WTC11 (cell line): ENCODE measurements at regions not wholly inside any gene's neighbourhood (a gene's known extent, or its start where the extent isn't known, plus 50 kb on each side); places are given as distances from the start of the nearest gene placed in this dataset.

Experiments
- JUN ChIP-seq: sonication (generic); formaldehyde crosslinking; IDR thresholded peaks from 2 replicates; pipeline ENCODE4 v1.8.0; 2023; ENCODE audit warnings: mild to moderate bottlenecking, missing genetic modification reagents
- TF ChIP-seq, protein P1 (sequence below): fragments of 200-600 bp; IDR thresholded peaks from 2 replicates; pipeline ENCODE4 v1.8.0; 2022; ENCODE audit warnings: antibody characterized with exemption
- TF ChIP-seq, protein P2 (sequence below): sonication (generic); formaldehyde crosslinking; IDR thresholded peaks from 2 replicates; pipeline ENCODE4 v1.8.1; 2022; ENCODE audit warnings: low read depth, mild to moderate bottlenecking, moderate library complexity, missing genetic modification reagents, borderline replicate concordance

DNA sequence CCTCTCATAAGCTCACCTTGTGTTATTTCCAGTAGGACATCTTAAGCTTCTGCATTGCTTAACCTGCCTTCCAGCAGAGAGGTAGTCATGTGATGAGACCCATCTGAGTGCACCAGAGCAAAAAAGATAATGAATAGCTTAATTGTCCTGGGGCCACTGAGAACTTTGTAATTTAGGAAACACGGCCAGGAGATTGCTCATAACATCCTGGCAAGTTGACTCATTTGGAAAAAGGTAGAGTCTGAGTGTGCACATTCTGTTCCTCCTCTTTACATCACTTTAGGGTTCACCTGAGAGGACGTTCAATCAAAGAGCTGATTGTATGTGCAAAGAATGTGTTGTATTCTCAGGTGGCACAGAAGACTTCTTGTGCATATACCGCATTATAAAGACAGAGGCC lies 830.2 kb upstream of the SOX11 start:
- TF ChIP-seq JUN (CRISPR knock-in tag) = no peak
- TF ChIP-seq, protein P1, sequence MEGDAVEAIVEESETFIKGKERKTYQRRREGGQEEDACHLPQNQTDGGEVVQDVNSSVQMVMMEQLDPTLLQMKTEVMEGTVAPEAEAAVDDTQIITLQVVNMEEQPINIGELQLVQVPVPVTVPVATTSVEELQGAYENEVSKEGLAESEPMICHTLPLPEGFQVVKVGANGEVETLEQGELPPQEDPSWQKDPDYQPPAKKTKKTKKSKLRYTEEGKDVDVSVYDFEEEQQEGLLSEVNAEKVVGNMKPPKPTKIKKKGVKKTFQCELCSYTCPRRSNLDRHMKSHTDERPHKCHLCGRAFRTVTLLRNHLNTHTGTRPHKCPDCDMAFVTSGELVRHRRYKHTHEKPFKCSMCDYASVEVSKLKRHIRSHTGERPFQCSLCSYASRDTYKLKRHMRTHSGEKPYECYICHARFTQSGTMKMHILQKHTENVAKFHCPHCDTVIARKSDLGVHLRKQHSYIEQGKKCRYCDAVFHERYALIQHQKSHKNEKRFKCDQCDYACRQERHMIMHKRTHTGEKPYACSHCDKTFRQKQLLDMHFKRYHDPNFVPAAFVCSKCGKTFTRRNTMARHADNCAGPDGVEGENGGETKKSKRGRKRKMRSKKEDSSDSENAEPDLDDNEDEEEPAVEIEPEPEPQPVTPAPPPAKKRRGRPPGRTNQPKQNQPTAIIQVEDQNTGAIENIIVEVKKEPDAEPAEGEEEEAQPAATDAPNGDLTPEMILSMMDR = no peak
- TF ChIP-seq, protein P2, sequence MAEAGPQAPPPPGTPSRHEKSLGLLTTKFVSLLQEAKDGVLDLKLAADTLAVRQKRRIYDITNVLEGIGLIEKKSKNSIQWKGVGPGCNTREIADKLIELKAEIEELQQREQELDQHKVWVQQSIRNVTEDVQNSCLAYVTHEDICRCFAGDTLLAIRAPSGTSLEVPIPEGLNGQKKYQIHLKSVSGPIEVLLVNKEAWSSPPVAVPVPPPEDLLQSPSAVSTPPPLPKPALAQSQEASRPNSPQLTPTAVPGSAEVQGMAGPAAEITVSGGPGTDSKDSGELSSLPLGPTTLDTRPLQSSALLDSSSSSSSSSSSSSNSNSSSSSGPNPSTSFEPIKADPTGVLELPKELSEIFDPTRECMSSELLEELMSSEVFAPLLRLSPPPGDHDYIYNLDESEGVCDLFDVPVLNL = no peak
